HEK293 (cell line): ENCODE measurements at regions not wholly inside any gene's neighbourhood (a gene's known extent, or its start where the extent isn't known, plus 50 kb on each side); places are given as distances from the start of the nearest gene placed in this dataset.

Experiments used
- CTCF ChIA-PET: fragments of 350-600 bp; formaldehyde crosslinking; extraction: SDS; loops from one replicate; lab custom pipeline; 2021; ENCODE audit warnings: antibody characterized with exemption; lab: Yijun Ruan, JAX
- POLR2A ChIA-PET: fragments of 300-600 bp; formaldehyde crosslinking; extraction: SDS; loops from one replicate; lab custom pipeline; 2020; ENCODE audit warnings: antibody characterized with exemption, inconsistent platforms; lab: Yijun Ruan, JAX
- H3K27ac ChIP-seq: fragments of 200-500 bp; sonication (Bioruptor generic); 2 replicates; pipeline ENCODE4 v1.5.1; 2014; ENCODE audit warnings: low read depth, low read length, control low read depth, inconsistent platforms; ENCODE audit errors: extremely low read depth
- H3K36me3 ChIP-seq, 2 experiments: fragments of 200-500 bp in 1 of 2; sonication (Bioruptor generic) in 1 of 2; 1 replicate in 1 of 2; 2 replicates in 1 of 2; pipeline ENCODE4 v1.5.1; 2014 to 2017; ENCODE audit warnings: inconsistent platforms in 2 of 2, low read length in 2 of 2; ENCODE audit not compliant: control insufficient read depth in 2 of 2, insufficient read depth in 1 of 2
- H3K4me1 ChIP-seq: fragments of 200-500 bp; sonication (Bioruptor generic); 2 replicates; pipeline ENCODE4 v1.5.1; 2014; ENCODE audit warnings: mild to moderate bottlenecking, low read length, inconsistent platforms; ENCODE audit not compliant: control insufficient read depth, insufficient read depth
- H3K4me3 ChIP-seq: 2 replicates; pipeline ENCODE4 v1.5.1; 2011; ENCODE audit warnings: low read depth, mild to moderate bottlenecking, control low read depth, low read length, moderate library complexity
- H3K9me3 ChIP-seq: fragments of 200-500 bp; sonication (Bioruptor generic); 2 replicates; pipeline ENCODE4 v1.5.1; 2014; ENCODE audit warnings: low read depth, low read length, inconsistent platforms; ENCODE audit not compliant: control insufficient read depth, insufficient read depth
- GLI2 ChIP-seq: fragments of 450-650 bp; formaldehyde crosslinking; IDR thresholded peaks from 2 replicates; pipeline ENCODE4; 2017; ENCODE audit warnings: missing biosample characterization, missing genetic modification characterization, low read depth, borderline replicate concordance
- GLIS1 ChIP-seq: fragments of 450-650 bp; formaldehyde crosslinking; IDR thresholded peaks from 2 replicates; pipeline ENCODE4 v1.5.1; 2016; ENCODE audit warnings: missing biosample characterization, missing genetic modification characterization
- HOXA7 ChIP-seq: sonication (generic); formaldehyde crosslinking; IDR thresholded peaks from 2 replicates; pipeline ENCODE4 v1.8.1; 2022; ENCODE audit warnings: missing genetic modification reagents, borderline replicate concordance
- OSR2 ChIP-seq: fragments of 450-650 bp; formaldehyde crosslinking; IDR thresholded peaks from 2 replicates; pipeline ENCODE4 v1.5.1; 2016; ENCODE audit warnings: missing biosample characterization, missing genetic modification characterization
- OVOL3 ChIP-seq: fragments of 450-650 bp; formaldehyde crosslinking; IDR thresholded peaks from 2 replicates; pipeline ENCODE4 v1.5.1; 2016; ENCODE audit warnings: missing biosample characterization, missing genetic modification characterization
- PRDM1 ChIP-seq: fragments of 450-650 bp; formaldehyde crosslinking; IDR thresholded peaks from 2 replicates; pipeline ENCODE4; 2016; ENCODE audit warnings: missing biosample characterization, missing genetic modification characterization
- SCRT1 ChIP-seq: fragments of 450-650 bp; formaldehyde crosslinking; IDR thresholded peaks from 2 replicates; pipeline ENCODE4 v1.5.1; 2016; ENCODE audit warnings: missing biosample characterization, missing genetic modification characterization, borderline replicate concordance
- TRIM28 ChIP-seq: IDR thresholded peaks from 2 replicates; pipeline ENCODE4 v1.6.1; 2011; ENCODE audit warnings: low read length, control low read depth, borderline replicate concordance
- ZNF138 ChIP-seq: fragments of 450-650 bp; formaldehyde crosslinking; IDR thresholded peaks from 2 replicates; pipeline ENCODE4 v1.5.1; 2016; ENCODE audit warnings: missing biosample characterization, missing genetic modification characterization, borderline replicate concordance
- ZNF16 ChIP-seq: fragments of 450-650 bp; formaldehyde crosslinking; IDR thresholded peaks from 2 replicates; pipeline ENCODE4 v1.5.1; 2016; ENCODE audit warnings: low read depth, missing biosample characterization, missing genetic modification characterization
- ZNF223 ChIP-seq: fragments of 450-650 bp; formaldehyde crosslinking; IDR thresholded peaks from 2 replicates; pipeline ENCODE4 v1.5.1; 2016; ENCODE audit warnings: missing biosample characterization, missing genetic modification characterization
- ZNF23 ChIP-seq: fragments of 450-650 bp; formaldehyde crosslinking; IDR thresholded peaks from 2 replicates; pipeline ENCODE4 v1.5.1; 2016; ENCODE audit warnings: missing biosample characterization, missing genetic modification characterization, borderline replicate concordance
- ZNF239 ChIP-seq: fragments of 450-650 bp; formaldehyde crosslinking; IDR thresholded peaks from 2 replicates; pipeline ENCODE4 v1.5.1; 2016; ENCODE audit warnings: missing biosample characterization, missing genetic modification characterization
- ZNF354C ChIP-seq: fragments of 450-650 bp; formaldehyde crosslinking; IDR thresholded peaks from 2 replicates; pipeline ENCODE4 v1.5.1; 2016; ENCODE audit warnings: missing biosample characterization, missing genetic modification characterization, low read depth, borderline replicate concordance
- ZNF37A ChIP-seq: fragments of 450-650 bp; IDR thresholded peaks from 2 replicates; pipeline ENCODE4 v1.5.1; 2018; ENCODE audit warnings: missing biosample characterization, missing genetic modification characterization
- ZNF544 ChIP-seq: fragments of 450-650 bp; formaldehyde crosslinking; IDR thresholded peaks from 2 replicates; pipeline ENCODE4 v1.5.0; 2017; ENCODE audit warnings: missing biosample characterization, missing genetic modification characterization
- ZNF555 ChIP-seq: fragments of 450-650 bp; formaldehyde crosslinking; conservative IDR thresholded peaks from 2 replicates; pipeline ENCODE4 v1.5.1; 2017; ENCODE audit warnings: missing biosample characterization, mild to moderate bottlenecking, missing genetic modification characterization, inconsistent platforms
- ZNF610 ChIP-seq: fragments of 450-650 bp; formaldehyde crosslinking; IDR thresholded peaks from 2 replicates; pipeline ENCODE4 v1.5.1; 2016; ENCODE audit warnings: missing biosample characterization, missing genetic modification characterization, borderline replicate concordance
- ZNF785 ChIP-seq: fragments of 450-650 bp; formaldehyde crosslinking; IDR thresholded peaks from 2 replicates; pipeline ENCODE4 v1.5.1; 2016; ENCODE audit warnings: missing biosample characterization, missing genetic modification characterization
- TF ChIP-seq, protein P1 (sequence below): fragments of 450-650 bp; formaldehyde crosslinking; IDR thresholded peaks from 2 replicates; pipeline ENCODE4 v1.5.1; 2017; ENCODE audit warnings: missing biosample characterization, missing genetic modification characterization
- TF ChIP-seq, protein P2 (sequence below): fragments of 450-650 bp; formaldehyde crosslinking; IDR thresholded peaks from 2 replicates; pipeline ENCODE4 v1.5.1; 2016; ENCODE audit warnings: missing biosample characterization, missing genetic modification characterization
- TF ChIP-seq, protein P3 (sequence below): fragments of 450-650 bp; formaldehyde crosslinking; IDR thresholded peaks from 2 replicates; pipeline ENCODE4 v1.5.1; 2016; ENCODE audit warnings: missing biosample characterization, missing genetic modification characterization
- TF ChIP-seq, protein P4 (sequence below): fragments of 450-650 bp; formaldehyde crosslinking; IDR thresholded peaks from 2 replicates; pipeline ENCODE4 v1.5.1; 2016; ENCODE audit warnings: missing biosample characterization, missing genetic modification characterization
- TF ChIP-seq, protein P5 (sequence below): fragments of 450-650 bp; formaldehyde crosslinking; IDR thresholded peaks from 2 replicates; pipeline ENCODE4 v1.5.1; 2016; ENCODE audit warnings: missing biosample characterization, missing genetic modification characterization

DNA sequence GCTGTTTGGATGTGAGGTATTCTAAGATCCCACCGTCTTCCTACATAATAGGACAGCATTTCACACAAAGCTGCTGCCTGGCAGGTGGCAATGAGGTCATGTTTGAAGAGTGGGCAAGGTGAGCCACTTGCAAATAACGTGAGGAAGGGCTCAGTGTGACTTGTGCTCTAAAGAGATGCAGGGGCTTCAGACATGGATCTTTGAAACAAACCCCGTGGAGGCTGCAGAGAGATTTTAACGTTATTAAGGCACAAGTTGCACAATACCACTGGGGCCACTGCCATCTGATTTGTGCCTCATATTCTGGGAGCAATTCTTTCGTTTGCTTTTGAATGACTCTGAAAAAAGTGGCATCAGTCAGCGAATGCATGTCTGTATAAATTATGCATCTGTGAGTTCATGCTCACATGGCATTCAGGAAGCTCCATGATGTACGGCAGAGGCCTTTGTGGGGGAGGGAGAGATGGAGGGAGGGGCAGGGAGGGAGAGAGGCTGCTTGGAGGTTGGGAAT is 362.0 kb downstream of the SOX11 start:
- no peaks in the 10 kb centered on the region for H3K4me1 ChIP-seq
- H3K36me3 ChIP-seq: no peaks in the 10 kb centered on the region
- no peak overlapping the region for H3K27ac ChIP-seq
- no peak overlapping the region for H3K4me3 ChIP-seq
- no peaks in the 10 kb centered on the region for H3K9me3 ChIP-seq
- ChIA-PET POLR2A (no interaction called here), CTCF (no interaction called here)
- TF ChIP-seq ZNF239: no peak
- TF ChIP-seq OVOL3 (tag by site-specific recombination): no peak
- no peak for TF ChIP-seq ZNF223
- TF ChIP-seq, protein P1, sequence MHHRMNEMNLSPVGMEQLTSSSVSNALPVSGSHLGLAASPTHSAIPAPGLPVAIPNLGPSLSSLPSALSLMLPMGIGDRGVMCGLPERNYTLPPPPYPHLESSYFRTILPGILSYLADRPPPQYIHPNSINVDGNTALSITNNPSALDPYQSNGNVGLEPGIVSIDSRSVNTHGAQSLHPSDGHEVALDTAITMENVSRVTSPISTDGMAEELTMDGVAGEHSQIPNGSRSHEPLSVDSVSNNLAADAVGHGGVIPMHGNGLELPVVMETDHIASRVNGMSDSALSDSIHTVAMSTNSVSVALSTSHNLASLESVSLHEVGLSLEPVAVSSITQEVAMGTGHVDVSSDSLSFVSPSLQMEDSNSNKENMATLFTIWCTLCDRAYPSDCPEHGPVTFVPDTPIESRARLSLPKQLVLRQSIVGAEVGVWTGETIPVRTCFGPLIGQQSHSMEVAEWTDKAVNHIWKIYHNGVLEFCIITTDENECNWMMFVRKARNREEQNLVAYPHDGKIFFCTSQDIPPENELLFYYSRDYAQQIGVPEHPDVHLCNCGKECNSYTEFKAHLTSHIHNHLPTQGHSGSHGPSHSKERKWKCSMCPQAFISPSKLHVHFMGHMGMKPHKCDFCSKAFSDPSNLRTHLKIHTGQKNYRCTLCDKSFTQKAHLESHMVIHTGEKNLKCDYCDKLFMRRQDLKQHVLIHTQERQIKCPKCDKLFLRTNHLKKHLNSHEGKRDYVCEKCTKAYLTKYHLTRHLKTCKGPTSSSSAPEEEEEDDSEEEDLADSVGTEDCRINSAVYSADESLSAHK (tag by site-specific recombination): no peak
- TF ChIP-seq TRIM28: no peak
- no peak for TF ChIP-seq ZNF37A
- no peak for TF ChIP-seq ZNF138
- TF ChIP-seq, protein P2, sequence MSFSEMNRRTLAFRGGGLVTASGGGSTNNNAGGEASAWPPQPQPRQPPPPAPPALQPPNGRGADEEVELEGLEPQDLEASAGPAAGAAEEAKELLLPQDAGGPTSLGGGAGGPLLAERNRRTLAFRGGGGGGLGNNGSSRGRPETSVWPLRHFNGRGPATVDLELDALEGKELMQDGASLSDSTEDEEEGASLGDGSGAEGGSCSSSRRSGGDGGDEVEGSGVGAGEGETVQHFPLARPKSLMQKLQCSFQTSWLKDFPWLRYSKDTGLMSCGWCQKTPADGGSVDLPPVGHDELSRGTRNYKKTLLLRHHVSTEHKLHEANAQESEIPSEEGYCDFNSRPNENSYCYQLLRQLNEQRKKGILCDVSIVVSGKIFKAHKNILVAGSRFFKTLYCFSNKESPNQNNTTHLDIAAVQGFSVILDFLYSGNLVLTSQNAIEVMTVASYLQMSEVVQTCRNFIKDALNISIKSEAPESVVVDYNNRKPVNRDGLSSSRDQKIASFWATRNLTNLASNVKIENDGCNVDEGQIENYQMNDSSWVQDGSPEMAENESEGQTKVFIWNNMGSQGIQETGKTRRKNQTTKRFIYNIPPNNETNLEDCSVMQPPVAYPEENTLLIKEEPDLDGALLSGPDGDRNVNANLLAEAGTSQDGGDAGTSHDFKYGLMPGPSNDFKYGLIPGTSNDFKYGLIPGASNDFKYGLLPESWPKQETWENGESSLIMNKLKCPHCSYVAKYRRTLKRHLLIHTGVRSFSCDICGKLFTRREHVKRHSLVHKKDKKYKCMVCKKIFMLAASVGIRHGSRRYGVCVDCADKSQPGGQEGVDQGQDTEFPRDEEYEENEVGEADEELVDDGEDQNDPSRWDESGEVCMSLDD (tag by site-specific recombination): no peak
- no peak for TF ChIP-seq ZNF610 (tag by site-specific recombination)
- TF ChIP-seq ZNF555 (tag by site-specific recombination): no peak
- TF ChIP-seq, protein P3, sequence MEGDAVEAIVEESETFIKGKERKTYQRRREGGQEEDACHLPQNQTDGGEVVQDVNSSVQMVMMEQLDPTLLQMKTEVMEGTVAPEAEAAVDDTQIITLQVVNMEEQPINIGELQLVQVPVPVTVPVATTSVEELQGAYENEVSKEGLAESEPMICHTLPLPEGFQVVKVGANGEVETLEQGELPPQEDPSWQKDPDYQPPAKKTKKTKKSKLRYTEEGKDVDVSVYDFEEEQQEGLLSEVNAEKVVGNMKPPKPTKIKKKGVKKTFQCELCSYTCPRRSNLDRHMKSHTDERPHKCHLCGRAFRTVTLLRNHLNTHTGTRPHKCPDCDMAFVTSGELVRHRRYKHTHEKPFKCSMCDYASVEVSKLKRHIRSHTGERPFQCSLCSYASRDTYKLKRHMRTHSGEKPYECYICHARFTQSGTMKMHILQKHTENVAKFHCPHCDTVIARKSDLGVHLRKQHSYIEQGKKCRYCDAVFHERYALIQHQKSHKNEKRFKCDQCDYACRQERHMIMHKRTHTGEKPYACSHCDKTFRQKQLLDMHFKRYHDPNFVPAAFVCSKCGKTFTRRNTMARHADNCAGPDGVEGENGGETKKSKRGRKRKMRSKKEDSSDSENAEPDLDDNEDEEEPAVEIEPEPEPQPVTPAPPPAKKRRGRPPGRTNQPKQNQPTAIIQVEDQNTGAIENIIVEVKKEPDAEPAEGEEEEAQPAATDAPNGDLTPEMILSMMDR (tag by site-specific recombination): no peak
- no peak for TF ChIP-seq GLI2 (tag by site-specific recombination)

DNA sequence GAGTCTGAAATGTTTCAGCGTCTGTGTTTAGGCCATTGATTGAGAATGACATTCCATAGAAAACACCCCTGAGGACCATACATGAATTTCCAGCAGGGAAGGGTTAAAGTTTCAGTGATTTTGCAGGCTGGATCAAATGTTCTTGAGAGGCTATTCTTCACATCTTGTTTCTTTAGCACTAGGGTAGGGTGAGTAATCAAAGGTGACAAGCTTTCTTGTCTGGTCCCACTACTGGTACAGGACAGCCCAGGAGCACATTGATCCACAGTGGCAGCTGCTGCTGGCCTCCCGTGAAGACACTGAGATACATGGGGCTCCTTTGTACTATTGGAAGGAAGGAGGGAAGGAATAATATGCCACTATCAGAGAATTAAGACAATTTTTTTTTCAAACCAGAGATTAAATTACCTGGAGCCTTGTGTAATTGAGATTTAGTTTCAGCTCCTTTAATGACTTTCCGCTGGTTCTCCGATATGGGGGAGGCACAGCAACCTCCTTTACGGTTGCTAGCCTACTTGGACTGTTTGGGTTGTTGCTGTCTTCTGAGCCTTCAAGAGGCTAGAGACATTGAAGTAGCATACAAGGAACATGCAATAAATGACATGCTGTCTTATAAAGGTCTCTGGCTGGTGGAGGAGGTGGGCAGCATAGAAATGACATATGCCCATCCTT is 368.9 kb downstream of the SOX11 start:
- Histone ChIP-seq H3K4me3 (no peak overlapping the region), H3K27ac (no peak overlapping the region), H3K9me3 (no peaks in the 10 kb centered on the region), H3K4me1 (no peaks in the 10 kb centered on the region), H3K36me3 (no peaks in the 10 kb centered on the region)
- ChIA-PET CTCF (no interaction called here), POLR2A (no interaction called here)
- no peak for TF ChIP-seq ZNF16
- TF ChIP-seq PRDM1 (tag by site-specific recombination): no peak
- TF ChIP-seq OSR2: no peak
- TF ChIP-seq, protein P2 (tag by site-specific recombination): no peak
- no peak for TF ChIP-seq ZNF354C (tag by site-specific recombination)
- TF ChIP-seq GLIS1: no peak
- no peak for TF ChIP-seq HOXA7 (CRISPR knock-in tag)
- no peak for TF ChIP-seq ZNF785 (tag by site-specific recombination)
- TF ChIP-seq, protein P4, sequence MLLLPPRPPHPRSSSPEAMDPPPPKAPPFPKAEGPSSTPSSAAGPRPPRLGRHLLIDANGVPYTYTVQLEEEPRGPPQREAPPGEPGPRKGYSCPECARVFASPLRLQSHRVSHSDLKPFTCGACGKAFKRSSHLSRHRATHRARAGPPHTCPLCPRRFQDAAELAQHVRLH: no peak
- no peak for TF ChIP-seq ZNF544
- TF ChIP-seq, protein P5, sequence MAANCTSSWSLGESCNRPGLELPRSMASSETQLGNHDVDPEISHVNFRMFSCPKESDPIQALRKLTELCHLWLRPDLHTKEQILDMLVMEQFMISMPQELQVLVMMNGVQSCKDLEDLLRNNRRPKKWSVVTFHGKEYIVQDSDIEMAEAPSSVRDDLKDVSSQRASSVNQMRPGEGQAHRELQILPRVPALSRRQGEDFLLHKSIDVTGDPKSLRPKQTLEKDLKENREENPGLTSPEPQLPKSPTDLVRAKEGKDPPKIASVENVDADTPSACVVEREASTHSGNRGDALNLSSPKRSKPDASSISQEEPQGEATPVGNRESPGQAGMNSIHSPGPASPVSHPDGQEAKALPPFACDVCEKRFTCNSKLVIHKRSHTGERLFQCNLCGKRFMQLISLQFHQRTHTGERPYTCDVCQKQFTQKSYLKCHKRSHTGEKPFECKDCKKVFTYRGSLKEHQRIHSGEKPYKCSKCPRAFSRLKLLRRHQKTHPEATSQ (tag by site-specific recombination): no peak
- TF ChIP-seq ZNF23 (tag by site-specific recombination): no peak
- TF ChIP-seq SCRT1: no peak
